CD4-positive, alpha-beta T cell (primary cell): ENCODE measurements at regions not wholly inside any gene's neighbourhood (a gene's known extent, or its start where the extent isn't known, plus 50 kb on each side); places are given as distances from the start of the nearest gene placed in this dataset.

ENCODE experiments used
- ATAC-seq: fragments of 200-7000 bp; cut with Tn5 transposase; one replicate; pipeline ENCODE4 v1.10.0; 2022; ENCODE audit warnings: mild to moderate bottlenecking; ENCODE audit not compliant: poor library complexity
- CTCF ChIA-PET: fragments of 350-600 bp; sonication (Branson Sonifier 250); formaldehyde crosslinking; loops from one replicate; lab custom pipeline; 2021; ENCODE audit warnings: antibody characterized with exemption, inconsistent platforms; lab: Charles Lee
- POLR2A ChIA-PET: fragments of 350-600 bp; sonication (Branson Sonifier 250); formaldehyde crosslinking; loops from one replicate; lab custom pipeline; 2021; ENCODE audit warnings: antibody characterized with exemption, inconsistent platforms; lab: Charles Lee
- DNase-seq, 14 experiments: peaks; one replicate each; pipeline ENCODE4 v3.0.0-alpha.2; 2013 to 2020; ENCODE audit warnings: mixed read lengths in 2 of 14
- H3K27ac ChIP-seq, 2 donors: one replicate each; pipeline versions ENCODE4 v1.5.1 to v1.7.0; 2013; ENCODE audit warnings: low read length in 2 of 2, low read depth in 1 of 2, mild to moderate bottlenecking in 1 of 2
- H3K27me3 ChIP-seq, 2 experiments: 1 replicate in 1 of 2; 2 replicates in 1 of 2; pipeline versions ENCODE4 v1.6.1 to v1.7.0; 2013; ENCODE audit warnings: low read length in 2 of 2, control low read depth in 1 of 2, mild to moderate bottlenecking in 1 of 2, moderate library complexity in 1 of 2; ENCODE audit not compliant: insufficient read depth in 2 of 2, control insufficient read depth in 1 of 2
- H3K36me3 ChIP-seq: one replicate; pipeline ENCODE4 v1.6.1; 2013; ENCODE audit warnings: low read length, control low read depth; ENCODE audit not compliant: insufficient read depth
- H3K4me1 ChIP-seq: one replicate; pipeline ENCODE4 v1.6.1; 2013; ENCODE audit warnings: low read length, control low read depth; ENCODE audit not compliant: insufficient read depth
- H3K4me3 ChIP-seq: one replicate; pipeline ENCODE4 v1.5.1; 2013; ENCODE audit warnings: mild to moderate bottlenecking, low read length, moderate library complexity
- H3K9me3 ChIP-seq, 2 experiments: 1 replicate in 1 of 2; 2 replicates in 1 of 2; pipeline versions ENCODE4 v1.6.1 to v1.7.0; 2013; ENCODE audit warnings: low read length in 2 of 2, mild to moderate bottlenecking in 2 of 2, control low read depth in 1 of 2, moderate library complexity in 1 of 2; ENCODE audit not compliant: control insufficient read depth in 1 of 2, insufficient read depth in 1 of 2
- H3K27ac Mint-ChIP-seq: one replicate; pipeline ENCODE4 v1.8.0; 2020; ENCODE audit warnings: mixed read lengths
- H3K27me3 Mint-ChIP-seq: one replicate; pipeline ENCODE4 v1.8.0; 2021; ENCODE audit warnings: mixed read lengths
- H3K36me3 Mint-ChIP-seq: one replicate; pipeline ENCODE4 v1.8.0; 2021; ENCODE audit warnings: low read depth, mixed read lengths
- H3K4me1 Mint-ChIP-seq: one replicate; pipeline ENCODE4 v1.8.0; 2021; ENCODE audit warnings: low read depth, mixed read lengths
- H3K4me3 Mint-ChIP-seq: one replicate; pipeline ENCODE4 v1.8.0; 2020; ENCODE audit warnings: mild to moderate bottlenecking, mixed read lengths
- H3K9me3 Mint-ChIP-seq: one replicate; pipeline ENCODE4 v1.8.0; 2020; ENCODE audit warnings: mixed read lengths
- CTCF ChIP-seq: fragments of 200-600 bp; IDR thresholded peaks from one replicate; pipeline ENCODE4 v1.8.0; 2022; ENCODE audit warnings: antibody characterized with exemption, mild to moderate bottlenecking
- intact Hi-C, 2 experiments: fragments of 100-400 bp; cut with DNase I in 1 of 2; cut with micrococcal nuclease in 1 of 2; formaldehyde crosslinking; loops; one replicate each; pipeline versions ENCODE4 v1.15.1 to v1.9.0; 2023 to 2025; cut with DNase I, micrococcal nuclease

GRCh38 chr10:6748981-6749635, 169.0 kb upstream of the PRKCQ start:
- Histone ChIP-seq H3K9me3 (no peaks in the 10 kb centered on the region), H3K27ac (no peak overlapping the region), H3K4me1 (no peaks in the 10 kb centered on the region), H3K27me3 (peaks cover 5 to 6% of the 10 kb centered on the region in 2 experiments), H3K36me3 (no peaks in the 10 kb centered on the region), H3K4me3 (no peak overlapping the region)
- no peak for ATAC-seq
- intact Hi-C loops: no loop called here
- H3K4me1 Mint-ChIP-seq: no peaks in the 10 kb centered on the region
- no peaks in the 10 kb centered on the region for H3K36me3 Mint-ChIP-seq
- TF ChIP-seq CTCF: no peak
- H3K27me3 Mint-ChIP-seq: peaks cover 31% of the 10 kb centered on the region
- H3K27ac Mint-ChIP-seq: no peak overlapping the region
- DNase-seq: no peak
- H3K9me3 Mint-ChIP-seq: no peaks in the 10 kb centered on the region
- H3K4me3 Mint-ChIP-seq: no peak overlapping the region
- POLR2A ChIA-PET: no interaction called here
- CTCF ChIA-PET: no interaction called here

- intact Hi-C loops: no loop called here
- H3K27ac ChIP-seq: no peak overlapping the region
- no peaks in the 10 kb centered on the region for H3K36me3 Mint-ChIP-seq
- no peak overlapping the region for H3K4me3 Mint-ChIP-seq
- ATAC-seq (no peak), DNase-seq (no peak)
- H3K27me3 Mint-ChIP-seq: peaks cover 28% of the 10 kb centered on the region
- no peak overlapping the region for H3K4me3 ChIP-seq
- peaks cover 5 to 6% of the 10 kb centered on the region in 2 experiments for H3K27me3 ChIP-seq
- ChIA-PET CTCF (no interaction called here), POLR2A (no interaction called here)
- no peaks in the 10 kb centered on the region for H3K4me1 ChIP-seq
- H3K36me3 ChIP-seq: no peaks in the 10 kb centered on the region
- no peaks in the 10 kb centered on the region for H3K9me3 ChIP-seq
- TF ChIP-seq CTCF: no peak
- no peaks in the 10 kb centered on the region for H3K9me3 Mint-ChIP-seq
- H3K4me1 Mint-ChIP-seq: no peaks in the 10 kb centered on the region
- H3K27ac Mint-ChIP-seq: no peak overlapping the region
Observed at GRCh38 chr10:6748029-6748428, 168.0 kb upstream of the PRKCQ start.

GRCh38 chr10:6746782-6747181, 166.7 kb upstream of the PRKCQ start:
- ATAC-seq (no peak), DNase-seq (no peak)
- intact Hi-C loops: no loop called here
- no peaks in the 10 kb centered on the region for H3K4me1 ChIP-seq
- Mint-ChIP-seq H3K27ac (no peak overlapping the region), H3K9me3 (no peaks in the 10 kb centered on the region), H3K4me1 (no peaks in the 10 kb centered on the region), H3K27me3 (peaks cover 24% of the 10 kb centered on the region), H3K36me3 (no peaks in the 10 kb centered on the region), H3K4me3 (no peak overlapping the region)
- H3K4me3 ChIP-seq: no peak overlapping the region
- no peaks in the 10 kb centered on the region for H3K36me3 ChIP-seq
- peaks cover 0 to 5% of the 10 kb centered on the region in 2 experiments for H3K27me3 ChIP-seq
- H3K27ac ChIP-seq: no peak overlapping the region
- TF ChIP-seq CTCF: no peak
- ChIA-PET POLR2A (no interaction called here), CTCF (no interaction called here)
- no peaks in the 10 kb centered on the region for H3K9me3 ChIP-seq
